ENCODE measurements at regions not wholly inside any gene's neighbourhood (a gene's known extent, or its start where the extent isn't known, plus 50 kb on each side); places are given as distances from the start of the nearest gene placed in this dataset.

GRCh38 chr9:91103931-91104330 lies 257.8 kb downstream of the AUH start:
- TF ChIP-seq CTCF (IDR thresholded peaks at IDR 0.05) = no peak
- no peak for TF ChIP-seq ZFX (IDR thresholded peaks at IDR 0.05; ENCODE audit: borderline replicate concordance)

Data from 22Rv1 (cell line).